Fibroblast of lung (primary cell): ENCODE measurements at regions not wholly inside any gene's neighbourhood (a gene's known extent, or its start where the extent isn't known, plus 50 kb on each side); places are given as distances from the start of the nearest gene placed in this dataset.

ENCODE experiments used
- DNase-seq, 2 donors: peaks; one replicate each; pipeline versions ENCODE4 v3.0.0 to v3.0.0-alpha.2; 2010; ENCODE audit warnings: low read depth in 2 of 2
- H2AFZ ChIP-seq: 2 replicates; pipeline ENCODE4 v1.5.1; 2012; ENCODE audit warnings: low read length, control low read depth, inconsistent platforms
- H3K27ac ChIP-seq: 2 replicates; pipeline ENCODE4 v1.5.1; 2011; ENCODE audit warnings: low read length, control low read depth; ENCODE audit not compliant: insufficient read depth
- H3K27me3 ChIP-seq: 2 replicates; pipeline ENCODE4 v1.5.1; 2011; ENCODE audit warnings: mild to moderate bottlenecking, low read length; ENCODE audit not compliant: control insufficient read depth, insufficient read depth
- H3K36me3 ChIP-seq: 2 replicates; pipeline ENCODE4 v1.5.1; 2011; ENCODE audit warnings: low read length; ENCODE audit not compliant: control insufficient read depth, insufficient read depth
- H3K4me1 ChIP-seq: 2 replicates; pipeline ENCODE4 v1.5.1; 2011; ENCODE audit warnings: low read length; ENCODE audit not compliant: control insufficient read depth, insufficient read depth; ENCODE audit errors: extremely low read depth
- H3K4me2 ChIP-seq: 2 replicates; pipeline ENCODE4 v1.5.1; 2011; ENCODE audit warnings: low read length, control low read depth; ENCODE audit not compliant: insufficient read depth; ENCODE audit errors: extremely low read depth
- H3K4me3 ChIP-seq, 4 experiments: fragments of 200-600 bp in 1 of 4; sonication (generic) in 1 of 4; replicated peaks in 1 of 4; 2 replicates each; pipeline ENCODE4 v1.5.1; 2011 to 2016; ENCODE audit warnings: low read length in 4 of 4, low read depth in 3 of 4, mild to moderate bottlenecking in 3 of 4, control low read depth in 2 of 4, inconsistent platforms in 1 of 4, mixed read lengths in 1 of 4; ENCODE audit not compliant: insufficient read depth in 1 of 4; ENCODE audit errors: control extremely low read depth in 1 of 4
- H3K79me2 ChIP-seq: 2 replicates; pipeline ENCODE4 v1.5.1; 2012; ENCODE audit warnings: mild to moderate bottlenecking, low read length, inconsistent platforms; ENCODE audit not compliant: control insufficient read depth, insufficient read depth
- H3K9ac ChIP-seq: 2 replicates; pipeline ENCODE4 v1.5.1; 2011; ENCODE audit warnings: mild to moderate bottlenecking, low read length, control low read depth; ENCODE audit not compliant: insufficient read depth
- H3K9me3 ChIP-seq: 2 replicates; pipeline ENCODE4 v1.5.1; 2012; ENCODE audit warnings: low read depth, low read length; ENCODE audit not compliant: control insufficient read depth, insufficient read depth
- H4K20me1 ChIP-seq: 2 replicates; pipeline ENCODE4 v1.5.1; 2011; ENCODE audit warnings: low read length; ENCODE audit not compliant: control insufficient read depth, insufficient read depth; ENCODE audit errors: extremely low read depth
- EZH2 ChIP-seq: IDR thresholded peaks from 2 replicates; pipeline ENCODE4 v1.5.1; 2012; ENCODE audit warnings: low read length, control low read depth, mild to moderate bottlenecking; ENCODE audit errors: missing control alignments
- TF ChIP-seq, protein P1 (sequence below), 2 donors: IDR thresholded peaks in 1 of 2; conservative IDR thresholded peaks in 1 of 2; 1 replicate in 1 of 2; 2 replicates in 1 of 2; pipeline ENCODE4 v1.5.1; 2011 to 2012; ENCODE audit warnings: low read length in 2 of 2, control low read depth in 1 of 2, inconsistent platforms in 1 of 2, low read depth in 1 of 2, mild to moderate bottlenecking in 1 of 2

DNA sequence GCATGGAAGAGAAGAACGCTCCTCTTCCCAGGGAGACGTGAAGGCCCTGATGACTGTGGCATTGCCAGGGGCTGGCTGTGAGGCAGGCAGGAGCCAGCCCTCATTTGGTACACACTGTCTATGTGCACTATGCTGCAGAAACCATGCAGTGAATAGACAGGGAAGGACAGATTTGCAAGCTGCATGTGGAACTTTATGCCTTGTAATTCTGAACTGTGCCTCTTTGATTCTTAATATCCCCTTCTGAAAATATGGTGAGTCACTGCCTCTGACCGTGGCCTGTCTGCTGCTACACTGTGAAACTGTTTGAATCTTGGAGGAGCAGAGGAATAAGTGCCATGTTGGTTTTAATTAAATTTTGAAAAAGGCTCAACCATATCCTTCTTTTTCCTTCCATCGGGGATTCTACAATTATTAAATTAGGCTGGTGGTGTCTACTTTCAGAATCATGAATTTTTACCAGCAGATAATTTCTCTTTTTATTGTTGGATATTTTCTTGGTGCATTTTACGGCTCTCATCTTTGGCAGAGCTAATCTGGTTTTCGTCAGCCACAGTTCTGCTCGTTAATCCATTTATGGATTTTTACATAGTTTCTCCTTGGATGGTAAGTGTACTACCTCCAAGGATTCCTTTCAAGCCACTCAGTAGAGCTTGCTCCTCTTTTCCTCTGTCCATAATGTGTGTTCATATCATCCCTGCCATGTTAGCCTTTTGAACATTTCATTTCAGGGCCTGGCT, 301.0 kb upstream of the SLC35B3 start:
- Histone ChIP-seq H3K9me3 (no peaks in the 10 kb centered on the region), H3K27me3 (no peaks in the 10 kb centered on the region), H3K4me2 (no peak overlapping the region), H3K9ac (no peak overlapping the region), H4K20me1 (no peaks in the 10 kb centered on the region), H3K27ac (no peak overlapping the region), H3K4me1 (no peaks in the 10 kb centered on the region), H3K36me3 (no peaks in the 10 kb centered on the region), H3K4me3 (no peak overlapping the region), H3K79me2 (no peaks in the 10 kb centered on the region), H2AFZ (no peak overlapping the region)
- DNase-seq, result no peak
- TF ChIP-seq, protein P1, sequence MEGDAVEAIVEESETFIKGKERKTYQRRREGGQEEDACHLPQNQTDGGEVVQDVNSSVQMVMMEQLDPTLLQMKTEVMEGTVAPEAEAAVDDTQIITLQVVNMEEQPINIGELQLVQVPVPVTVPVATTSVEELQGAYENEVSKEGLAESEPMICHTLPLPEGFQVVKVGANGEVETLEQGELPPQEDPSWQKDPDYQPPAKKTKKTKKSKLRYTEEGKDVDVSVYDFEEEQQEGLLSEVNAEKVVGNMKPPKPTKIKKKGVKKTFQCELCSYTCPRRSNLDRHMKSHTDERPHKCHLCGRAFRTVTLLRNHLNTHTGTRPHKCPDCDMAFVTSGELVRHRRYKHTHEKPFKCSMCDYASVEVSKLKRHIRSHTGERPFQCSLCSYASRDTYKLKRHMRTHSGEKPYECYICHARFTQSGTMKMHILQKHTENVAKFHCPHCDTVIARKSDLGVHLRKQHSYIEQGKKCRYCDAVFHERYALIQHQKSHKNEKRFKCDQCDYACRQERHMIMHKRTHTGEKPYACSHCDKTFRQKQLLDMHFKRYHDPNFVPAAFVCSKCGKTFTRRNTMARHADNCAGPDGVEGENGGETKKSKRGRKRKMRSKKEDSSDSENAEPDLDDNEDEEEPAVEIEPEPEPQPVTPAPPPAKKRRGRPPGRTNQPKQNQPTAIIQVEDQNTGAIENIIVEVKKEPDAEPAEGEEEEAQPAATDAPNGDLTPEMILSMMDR (conservative IDR thresholded peaks at IDR 0.05 in 1 of 2, IDR thresholded peaks at IDR 0.05 in 1 of 2; ENCODE audit: low read depth in 1 of 2, low read length in 2 of 2), result no peak
- TF ChIP-seq EZH2, result no peak

DNA sequence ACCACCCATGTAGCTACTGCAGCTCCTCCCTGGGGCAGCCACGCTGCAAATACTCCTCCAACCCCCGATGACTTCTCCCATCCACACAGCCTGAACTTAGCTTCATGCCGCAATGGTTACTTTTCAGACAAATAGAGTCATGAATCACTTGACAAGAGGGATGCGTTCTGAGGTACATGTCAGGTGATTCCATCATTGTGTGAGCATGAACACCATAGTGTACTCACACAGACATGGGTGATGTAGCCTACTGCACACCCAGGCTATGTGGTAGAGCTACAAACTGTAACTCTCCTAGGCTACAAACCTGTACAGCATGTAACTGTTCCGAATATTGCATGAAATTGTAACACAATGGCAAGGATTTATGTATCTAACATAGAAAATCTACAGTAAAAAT, 298.5 kb upstream of the SLC35B3 start:
- no peaks in the 10 kb centered on the region for H3K79me2 ChIP-seq
- no peaks in the 10 kb centered on the region for H3K4me1 ChIP-seq
- no peaks in the 10 kb centered on the region for H3K36me3 ChIP-seq
- H2AFZ ChIP-seq, result no peak overlapping the region
- TF ChIP-seq, protein P1 (conservative IDR thresholded peaks at IDR 0.05 in 1 of 2, IDR thresholded peaks at IDR 0.05 in 1 of 2; ENCODE audit: low read depth in 1 of 2, low read length in 2 of 2), result no peak
- no peak for TF ChIP-seq EZH2
- no peaks in the 10 kb centered on the region for H4K20me1 ChIP-seq
- H3K4me3 ChIP-seq, result no peak overlapping the region
- no peak overlapping the region for H3K9ac ChIP-seq
- no peak overlapping the region for H3K4me2 ChIP-seq
- H3K27ac ChIP-seq, result no peak overlapping the region
- no peak for DNase-seq
- H3K9me3 ChIP-seq, result no peaks in the 10 kb centered on the region
- no peaks in the 10 kb centered on the region for H3K27me3 ChIP-seq

DNA sequence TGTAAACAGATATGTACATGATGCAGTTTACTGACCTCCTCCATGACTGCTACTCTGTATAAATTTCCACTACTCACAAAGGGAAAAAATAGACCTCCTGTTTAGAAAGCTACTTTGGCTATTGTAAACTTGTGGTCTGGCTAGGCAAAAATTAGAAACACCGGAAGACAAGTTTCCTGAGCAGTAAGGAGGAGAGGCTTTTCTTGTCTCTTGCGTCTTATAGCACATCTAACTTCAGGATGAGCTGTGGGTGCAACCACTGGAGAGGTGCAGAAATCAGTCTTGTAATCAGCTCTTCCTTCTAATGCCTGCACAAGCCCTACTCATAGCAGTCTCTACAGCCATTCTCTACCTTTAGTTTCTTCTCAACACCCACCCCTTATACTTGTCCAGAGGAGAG, 296.5 kb upstream of the SLC35B3 start:
- no peak overlapping the region for H2AFZ ChIP-seq
- H4K20me1 ChIP-seq, result no peaks in the 10 kb centered on the region
- H3K4me1 ChIP-seq, result no peaks in the 10 kb centered on the region
- no peak overlapping the region for H3K4me3 ChIP-seq
- no peak overlapping the region for H3K4me2 ChIP-seq
- H3K9me3 ChIP-seq, result no peaks in the 10 kb centered on the region
- H3K79me2 ChIP-seq, result no peaks in the 10 kb centered on the region
- H3K27me3 ChIP-seq, result no peaks in the 10 kb centered on the region
- DNase-seq, result no peak
- no peaks in the 10 kb centered on the region for H3K36me3 ChIP-seq
- no peak overlapping the region for H3K27ac ChIP-seq
- TF ChIP-seq EZH2, result no peak
- TF ChIP-seq, protein P1 (conservative IDR thresholded peaks at IDR 0.05 in 1 of 2, IDR thresholded peaks at IDR 0.05 in 1 of 2; ENCODE audit: low read depth in 1 of 2, low read length in 2 of 2), result no peak
- no peak overlapping the region for H3K9ac ChIP-seq
